Thyroid gland (tissue), 4 donors: ENCODE measurements at regions not wholly inside any gene's neighbourhood (a gene's known extent, or its start where the extent isn't known, plus 50 kb on each side); places are given as distances from the start of the nearest gene placed in this dataset.

ENCODE experiments used
- DNase-seq, 2 donors: peaks; one replicate each; pipeline ENCODE4 v3.0.0-alpha.2; 2019
- H3K27ac ChIP-seq, 3 donors: fragments of 200-600 bp; sonication (generic); 1 replicate in 2 of 3; 2 replicates in 1 of 3; pipeline ENCODE4 v1.5.1; 2016 to 2019; ENCODE audit warnings: mild to moderate bottlenecking in 1 of 3, moderate library complexity in 1 of 3
- H3K27me3 ChIP-seq: fragments of 200-600 bp; sonication (generic); one replicate; pipeline ENCODE4 v1.5.1; 2019
- H3K36me3 ChIP-seq, 2 donors: fragments of 200-600 bp; sonication (generic); one replicate each; pipeline ENCODE4 v1.5.1; 2016 to 2019
- H3K4me1 ChIP-seq, 2 donors: fragments of 200-600 bp; sonication (generic); one replicate each; pipeline ENCODE4 v1.5.1; 2017 to 2019
- H3K4me3 ChIP-seq, 3 donors: fragments of 200-600 bp; sonication (generic); replicated peaks in 1 of 3; 1 replicate in 2 of 3; 2 replicates in 1 of 3; pipeline ENCODE4 v1.5.1; 2016; ENCODE audit warnings: mild to moderate bottlenecking in 1 of 3
- H3K9me3 ChIP-seq: fragments of 200-600 bp; sonication (generic); one replicate; pipeline ENCODE4 v1.5.1; 2017
- POLR2A ChIP-seq, 2 donors: fragments of 450-650 bp; IDR thresholded peaks; one replicate each; pipeline ENCODE4 v1.6.1; 2017; ENCODE audit warnings: antibody characterized with exemption in 2 of 2, mild to moderate bottlenecking in 2 of 2, moderate library complexity in 1 of 2
- WGBS, 2 donors: methylation state at CpG; one replicate each; pipeline ENCODE4 v1.1.5; 2017; 5-methylcytosine and 5-hydroxymethylcytosine counted together
- intact Hi-C: fragments of 100-400 bp; cut with DNase I; formaldehyde crosslinking; loops from one replicate; pipeline ENCODE4 v1.15.1; 2023
- TF ChIP-seq, protein P1 (sequence below), 6 experiments: fragments of 200-600 bp in 3 of 6; fragments of 450-650 bp in 3 of 6; sonication (generic) in 3 of 6; IDR thresholded peaks; one replicate each; pipeline ENCODE4 v1.5.1; 2016 to 2019; ENCODE audit warnings: antibody characterized with exemption in 6 of 6, mild to moderate bottlenecking in 2 of 6, inconsistent platforms in 1 of 6, moderate library complexity in 1 of 6

DNA sequence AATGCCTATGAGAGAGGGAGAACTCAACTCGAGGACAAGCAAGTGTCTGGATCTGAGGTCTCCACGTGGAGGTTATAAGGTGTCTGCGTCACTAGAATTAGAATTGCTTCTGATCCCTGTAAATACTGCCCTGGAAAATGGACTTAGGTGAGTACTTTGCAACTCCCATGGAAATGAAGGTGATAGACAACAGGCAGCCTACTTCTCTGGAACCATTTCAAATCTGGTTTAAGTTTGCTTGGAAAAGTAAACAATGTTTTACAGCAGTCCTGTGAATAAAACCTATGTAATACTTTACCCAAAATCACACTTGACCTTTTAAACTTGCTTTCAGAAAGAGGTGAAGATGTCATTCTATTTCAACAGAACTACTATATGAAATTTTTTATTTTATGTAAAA, 70.1 kb upstream of the TENT5A start:
- 79 to 82% methylated on average over 3 of the region's 3 CpGs for WGBS, 2 donors
- no peak overlapping the region for H3K4me3 ChIP-seq
- no peak for TF ChIP-seq POLR2A (IDR thresholded peaks at IDR 0.05)
- TF ChIP-seq, protein P1, sequence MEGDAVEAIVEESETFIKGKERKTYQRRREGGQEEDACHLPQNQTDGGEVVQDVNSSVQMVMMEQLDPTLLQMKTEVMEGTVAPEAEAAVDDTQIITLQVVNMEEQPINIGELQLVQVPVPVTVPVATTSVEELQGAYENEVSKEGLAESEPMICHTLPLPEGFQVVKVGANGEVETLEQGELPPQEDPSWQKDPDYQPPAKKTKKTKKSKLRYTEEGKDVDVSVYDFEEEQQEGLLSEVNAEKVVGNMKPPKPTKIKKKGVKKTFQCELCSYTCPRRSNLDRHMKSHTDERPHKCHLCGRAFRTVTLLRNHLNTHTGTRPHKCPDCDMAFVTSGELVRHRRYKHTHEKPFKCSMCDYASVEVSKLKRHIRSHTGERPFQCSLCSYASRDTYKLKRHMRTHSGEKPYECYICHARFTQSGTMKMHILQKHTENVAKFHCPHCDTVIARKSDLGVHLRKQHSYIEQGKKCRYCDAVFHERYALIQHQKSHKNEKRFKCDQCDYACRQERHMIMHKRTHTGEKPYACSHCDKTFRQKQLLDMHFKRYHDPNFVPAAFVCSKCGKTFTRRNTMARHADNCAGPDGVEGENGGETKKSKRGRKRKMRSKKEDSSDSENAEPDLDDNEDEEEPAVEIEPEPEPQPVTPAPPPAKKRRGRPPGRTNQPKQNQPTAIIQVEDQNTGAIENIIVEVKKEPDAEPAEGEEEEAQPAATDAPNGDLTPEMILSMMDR (IDR thresholded peaks at IDR 0.05) = no peak
- intact Hi-C loops = no loop called here
- H3K27ac ChIP-seq = no peak overlapping the region
- no peaks in the 10 kb centered on the region for H3K36me3 ChIP-seq
- H3K9me3 ChIP-seq = no peaks in the 10 kb centered on the region
- DNase-seq = no peak
- no peaks in the 10 kb centered on the region for H3K27me3 ChIP-seq
- H3K4me1 ChIP-seq = peaks cover 0 to 5% of the 10 kb centered on the region in 2 donors

DNA sequence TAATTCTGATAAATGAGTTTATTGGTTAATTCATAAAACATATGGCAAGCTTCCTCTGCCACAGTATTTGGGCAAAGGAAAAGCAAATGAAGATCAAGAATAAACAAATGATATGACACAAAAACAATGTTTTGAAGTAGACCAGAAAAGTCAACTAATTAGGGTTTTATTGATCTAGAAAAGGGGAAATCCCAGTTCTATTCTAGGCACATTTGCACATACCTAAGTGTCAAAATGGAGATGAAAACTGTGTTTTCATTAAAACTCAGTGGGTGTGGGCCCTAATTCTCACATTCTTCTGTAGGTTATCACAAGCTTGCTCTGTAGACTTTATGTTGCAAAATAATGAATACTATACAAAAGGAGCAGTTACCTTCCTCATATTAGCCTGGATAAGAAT, 69.0 kb upstream of the TENT5A start:
- Histone ChIP-seq H3K27me3 (no peaks in the 10 kb centered on the region), H3K4me1 (peaks cover 0 to 5% of the 10 kb centered on the region in 2 donors), H3K36me3 (no peaks in the 10 kb centered on the region), H3K9me3 (no peaks in the 10 kb centered on the region), H3K27ac (no peak overlapping the region), H3K4me3 (no peak overlapping the region)
- DNase-seq = no peak
- TF ChIP-seq POLR2A (IDR thresholded peaks at IDR 0.05) = no peak
- TF ChIP-seq, protein P1 (IDR thresholded peaks at IDR 0.05) = no peak
- intact Hi-C loops = no loop called here

DNA sequence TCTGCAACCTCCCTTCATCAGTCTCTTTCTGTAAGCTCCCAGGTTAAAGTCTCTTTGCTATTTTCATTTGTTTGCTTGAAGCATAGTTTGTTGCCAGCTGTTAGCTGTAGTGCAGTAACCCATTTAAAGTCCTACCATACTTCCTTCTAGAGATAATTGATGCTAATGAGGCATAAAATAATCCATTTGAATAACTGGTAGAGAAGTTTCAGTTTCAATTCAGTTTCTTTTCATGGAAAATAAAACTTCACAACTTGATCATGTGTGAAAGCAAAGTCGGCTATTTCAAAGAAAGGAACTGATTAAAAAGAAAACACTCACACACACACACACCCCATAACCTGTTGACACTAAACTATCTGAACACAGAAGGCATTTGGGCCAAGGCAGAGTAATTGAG, 68.5 kb upstream of the TENT5A start:
- H3K27me3 ChIP-seq = no peaks in the 10 kb centered on the region
- TF ChIP-seq, protein P1 (IDR thresholded peaks at IDR 0.05) = no peak
- no peak for TF ChIP-seq POLR2A (IDR thresholded peaks at IDR 0.05)
- WGBS, 2 donors = 18 to 20% methylated on average over 1 of the region's 1 CpG
- DNase-seq = no peak
- no peaks in the 10 kb centered on the region for H3K9me3 ChIP-seq
- H3K36me3 ChIP-seq = no peaks in the 10 kb centered on the region
- intact Hi-C loops = no loop called here
- peaks cover 0 to 5% of the 10 kb centered on the region in 2 donors for H3K4me1 ChIP-seq
- H3K4me3 ChIP-seq = no peak overlapping the region
- H3K27ac ChIP-seq = no peak overlapping the region

DNA sequence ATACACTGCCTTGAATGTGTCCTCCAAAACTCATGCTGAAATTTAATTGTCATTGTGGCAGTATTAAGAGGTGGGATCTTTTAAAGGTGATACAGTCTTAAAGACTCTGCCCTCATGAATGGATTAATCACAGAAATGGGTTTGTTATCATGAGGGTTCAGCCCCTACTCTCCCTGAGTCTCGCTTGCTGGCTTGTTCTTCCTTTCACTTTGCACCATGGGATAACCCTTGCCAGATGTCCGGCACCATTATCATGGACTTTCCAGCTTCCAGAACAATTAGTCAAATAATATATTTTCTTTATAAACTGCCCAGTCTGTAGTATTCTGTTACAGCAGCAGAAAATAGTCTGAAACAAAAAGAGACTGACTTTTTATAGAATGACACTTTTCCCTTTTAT, 67.9 kb upstream of the TENT5A start:
- Histone ChIP-seq H3K9me3 (no peaks in the 10 kb centered on the region), H3K27ac (no peak overlapping the region), H3K27me3 (no peaks in the 10 kb centered on the region), H3K36me3 (no peaks in the 10 kb centered on the region), H3K4me3 (no peak overlapping the region), H3K4me1 (peaks cover 0 to 5% of the 10 kb centered on the region in 2 donors)
- DNase-seq = no peak
- intact Hi-C loops = no loop called here
- TF ChIP-seq POLR2A (IDR thresholded peaks at IDR 0.05) = no peak
- TF ChIP-seq, protein P1 (IDR thresholded peaks at IDR 0.05) = no peak
- 89 to 98% methylated on average over 2 of the region's 2 CpGs for WGBS, 2 donors

DNA sequence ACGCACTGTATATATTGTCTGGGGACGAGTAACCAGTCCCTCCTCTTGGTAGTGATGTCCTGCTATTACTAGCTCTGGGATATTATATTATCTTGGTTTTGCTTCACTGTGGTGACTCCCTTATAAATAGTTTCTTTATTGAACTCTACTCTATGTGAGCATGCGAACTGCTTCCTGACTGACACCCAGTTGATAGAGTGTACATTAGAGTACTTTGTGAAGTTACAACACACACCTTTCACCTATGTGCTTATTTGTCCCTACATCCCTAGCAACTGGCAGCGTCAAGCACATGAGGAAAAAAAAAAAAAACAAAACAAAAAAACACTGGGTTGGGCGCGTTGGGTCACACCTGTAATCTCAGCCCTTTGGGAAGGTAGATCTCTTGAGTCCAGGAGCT, 67.3 kb upstream of the TENT5A start:
- intact Hi-C loops = no loop called here
- no peaks in the 10 kb centered on the region for H3K36me3 ChIP-seq
- H3K27me3 ChIP-seq = no peaks in the 10 kb centered on the region
- H3K4me1 ChIP-seq = peaks cover 0 to 5% of the 10 kb centered on the region in 2 donors
- H3K4me3 ChIP-seq = no peak overlapping the region
- no peaks in the 10 kb centered on the region for H3K9me3 ChIP-seq
- WGBS, 2 donors = 94 to 97% methylated on average over 6 of the region's 6 CpGs
- TF ChIP-seq, protein P1 (IDR thresholded peaks at IDR 0.05) = no peak
- TF ChIP-seq POLR2A (IDR thresholded peaks at IDR 0.05) = no peak
- no peak for DNase-seq
- no peak overlapping the region for H3K27ac ChIP-seq
